ENCODE measurements at regions not wholly inside any gene's neighbourhood (a gene's known extent, or its start where the extent isn't known, plus 50 kb on each side); places are given as distances from the start of the nearest gene placed in this dataset.

- WGBS, 3 donors: 67 to 73% (median 67%) methylated on average over 8 of the region's 8 CpGs
- Histone ChIP-seq H3K36me3 (ENCODE audit: insufficient read depth in 1 of 2, low read depth in 1 of 2) (no peaks in the 10 kb centered on the region), H3K27me3 (ENCODE audit: insufficient read depth in 3 of 3, low read length in 2 of 3) (peaks cover 0 to 4% (median 0%) of the 10 kb centered on the region in 3 donors), H3K4me1 (no peaks in the 10 kb centered on the region), H3K27ac (no peak overlapping the region), H3K4me3 (no peak overlapping the region), H3K9me3 (no peaks in the 10 kb centered on the region)
- DNase-seq: no peak
- no peak for TF ChIP-seq CTCF (IDR thresholded peaks at IDR 0.05)
- intact Hi-C loops (cut with DNase I): no loop called here
- ATAC-seq: no peak
These were observed 243.4 kb upstream of the IRX5 start for GRCh38 chr16:54687043-54687899.

- ATAC-seq: no peak
- intact Hi-C loops (cut with DNase I): no loop called here
- TF ChIP-seq CTCF (IDR thresholded peaks at IDR 0.05): no peak
- no peaks in the 10 kb centered on the region for H3K4me1 ChIP-seq
- no peak overlapping the region for H3K27ac ChIP-seq
- H3K36me3 ChIP-seq (ENCODE audit: insufficient read depth in 1 of 2, low read depth in 1 of 2): no peaks in the 10 kb centered on the region
- DNase-seq: no peak
- H3K27me3 ChIP-seq (ENCODE audit: insufficient read depth in 3 of 3, low read length in 2 of 3): peaks cover 0 to 4% (median 0%) of the 10 kb centered on the region in 3 donors
- H3K9me3 ChIP-seq: no peaks in the 10 kb centered on the region
- H3K4me3 ChIP-seq: no peak overlapping the region
These were observed 245.0 kb upstream of the IRX5 start for GRCh38 chr16:54685682-54686081.

- no peaks in the 10 kb centered on the region for H3K9me3 ChIP-seq
- no peak overlapping the region for H3K4me3 ChIP-seq
- H3K36me3 ChIP-seq (ENCODE audit: insufficient read depth in 1 of 2, low read depth in 1 of 2): no peaks in the 10 kb centered on the region
- ATAC-seq (no peak), DNase-seq (no peak)
- no peak for TF ChIP-seq CTCF (IDR thresholded peaks at IDR 0.05)
- no peaks in the 10 kb centered on the region for H3K27me3 ChIP-seq (ENCODE audit: insufficient read depth in 3 of 3, low read length in 2 of 3)
- no peak overlapping the region for H3K27ac ChIP-seq
- no peaks in the 10 kb centered on the region for H3K4me1 ChIP-seq
- WGBS, 3 donors: 62 to 74% (median 65%) methylated on average over 4 of the region's 4 CpGs
- intact Hi-C loops (cut with DNase I): no loop called here
These were observed 251.1 kb upstream of the IRX5 start for GRCh38 chr16:54679531-54679930.

GRCh38 chr16:54677308-54677950, 253.2 kb upstream of the IRX5 start:
- DNase-seq (no peak), ATAC-seq (no peak)
- intact Hi-C loops (cut with DNase I): no loop called here
- Histone ChIP-seq H3K27ac (no peak overlapping the region), H3K9me3 (no peaks in the 10 kb centered on the region), H3K4me1 (no peaks in the 10 kb centered on the region), H3K4me3 (no peak overlapping the region), H3K27me3 (ENCODE audit: insufficient read depth in 3 of 3, low read length in 2 of 3) (no peaks in the 10 kb centered on the region), H3K36me3 (ENCODE audit: insufficient read depth in 1 of 2, low read depth in 1 of 2) (no peaks in the 10 kb centered on the region)
- WGBS, 3 donors: 86 to 89% (median 88%) methylated on average over 6 of the region's 6 CpGs
- no peak for TF ChIP-seq CTCF (IDR thresholded peaks at IDR 0.05)

Data from psoas muscle (tissue), 7 donors.